GM12874 (cell line): ENCODE measurements at regions not wholly inside any gene's neighbourhood (a gene's known extent, or its start where the extent isn't known, plus 50 kb on each side); places are given as distances from the start of the nearest gene placed in this dataset.

Experiments used
- TF ChIP-seq, protein P1 (sequence below): IDR thresholded peaks from 2 replicates; pipeline ENCODE4 v1.5.1; 2011; ENCODE audit warnings: low read depth, mild to moderate bottlenecking, control low read depth, low read length, moderate library complexity; ENCODE audit not compliant: insufficient read depth

DNA sequence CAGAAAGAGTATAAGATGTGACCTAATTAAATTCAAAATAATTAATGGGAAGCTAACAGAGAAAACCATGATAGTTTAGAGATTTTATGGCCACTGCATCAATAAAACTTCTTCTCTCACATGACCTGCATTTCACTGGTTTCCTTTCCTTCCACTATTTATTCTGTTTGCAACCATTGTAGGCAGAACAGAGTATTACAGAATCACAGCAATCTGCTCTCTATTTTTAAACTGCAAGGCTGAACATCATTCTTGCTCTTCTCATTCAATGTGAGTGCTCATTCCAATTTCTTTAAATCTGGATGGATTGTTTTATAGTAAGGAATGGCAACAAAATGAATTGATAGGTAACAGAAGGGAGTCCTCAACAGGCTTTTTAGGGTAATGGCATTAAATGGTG lies 715.5 kb upstream of the RAB6C start:
- TF ChIP-seq, protein P1, sequence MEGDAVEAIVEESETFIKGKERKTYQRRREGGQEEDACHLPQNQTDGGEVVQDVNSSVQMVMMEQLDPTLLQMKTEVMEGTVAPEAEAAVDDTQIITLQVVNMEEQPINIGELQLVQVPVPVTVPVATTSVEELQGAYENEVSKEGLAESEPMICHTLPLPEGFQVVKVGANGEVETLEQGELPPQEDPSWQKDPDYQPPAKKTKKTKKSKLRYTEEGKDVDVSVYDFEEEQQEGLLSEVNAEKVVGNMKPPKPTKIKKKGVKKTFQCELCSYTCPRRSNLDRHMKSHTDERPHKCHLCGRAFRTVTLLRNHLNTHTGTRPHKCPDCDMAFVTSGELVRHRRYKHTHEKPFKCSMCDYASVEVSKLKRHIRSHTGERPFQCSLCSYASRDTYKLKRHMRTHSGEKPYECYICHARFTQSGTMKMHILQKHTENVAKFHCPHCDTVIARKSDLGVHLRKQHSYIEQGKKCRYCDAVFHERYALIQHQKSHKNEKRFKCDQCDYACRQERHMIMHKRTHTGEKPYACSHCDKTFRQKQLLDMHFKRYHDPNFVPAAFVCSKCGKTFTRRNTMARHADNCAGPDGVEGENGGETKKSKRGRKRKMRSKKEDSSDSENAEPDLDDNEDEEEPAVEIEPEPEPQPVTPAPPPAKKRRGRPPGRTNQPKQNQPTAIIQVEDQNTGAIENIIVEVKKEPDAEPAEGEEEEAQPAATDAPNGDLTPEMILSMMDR: no peak

DNA sequence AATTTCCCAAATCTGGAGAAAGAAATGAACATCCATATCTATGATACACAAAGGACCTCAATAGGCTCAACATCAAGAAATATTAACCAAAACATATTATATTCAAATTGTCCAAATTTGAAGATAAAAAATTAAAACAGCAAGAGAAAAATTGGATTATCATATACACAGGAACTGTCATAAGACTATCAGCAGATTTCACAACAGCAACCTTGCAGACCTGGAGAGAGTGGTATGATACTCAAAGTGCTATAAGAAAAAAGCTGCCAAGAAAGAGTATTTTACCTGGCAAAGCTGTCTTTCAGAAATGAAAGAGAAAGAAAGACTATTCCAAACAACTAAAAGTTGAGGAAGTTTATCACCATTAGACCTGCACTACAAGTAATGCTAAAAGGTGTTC lies 711.9 kb upstream of the RAB6C start:
- TF ChIP-seq, protein P1: no peak

DNA sequence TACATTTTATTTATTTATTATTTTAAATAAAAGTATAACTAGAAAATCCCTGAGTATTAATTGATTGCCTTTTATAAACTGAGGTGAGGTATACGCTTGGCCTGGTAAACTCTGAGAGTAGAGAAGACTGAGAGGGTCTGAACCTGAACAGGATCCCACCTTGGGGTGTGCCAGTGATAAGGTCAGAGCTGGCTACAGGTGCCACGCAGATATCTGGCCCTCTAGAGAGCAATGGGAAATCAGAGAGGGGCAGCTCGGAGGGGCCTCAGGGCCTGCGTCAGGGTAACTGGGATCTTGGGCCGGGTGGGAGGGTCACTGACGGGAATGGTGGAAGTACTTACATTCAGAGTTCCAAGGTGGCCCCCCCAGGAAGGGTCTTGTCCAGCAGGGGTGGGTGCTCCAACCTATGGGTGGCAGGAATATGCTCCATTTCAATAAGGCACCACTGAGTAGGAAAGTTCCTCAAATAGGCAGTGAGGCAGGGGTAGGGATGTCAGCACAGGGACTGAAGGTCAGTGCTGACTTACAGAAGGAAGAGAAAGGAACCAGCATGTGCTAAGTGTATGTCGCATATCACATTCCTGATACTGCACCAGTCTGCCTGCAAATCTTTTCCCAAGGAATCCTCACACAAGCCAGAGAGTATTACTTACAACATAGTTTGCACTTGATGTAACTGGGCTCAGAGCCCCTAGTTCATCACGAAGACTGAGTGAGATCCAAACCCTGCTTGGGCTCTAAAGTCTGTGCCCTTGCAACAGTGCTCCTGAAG lies 706.0 kb upstream of the RAB6C start:
- TF ChIP-seq, protein P1: no peak

DNA sequence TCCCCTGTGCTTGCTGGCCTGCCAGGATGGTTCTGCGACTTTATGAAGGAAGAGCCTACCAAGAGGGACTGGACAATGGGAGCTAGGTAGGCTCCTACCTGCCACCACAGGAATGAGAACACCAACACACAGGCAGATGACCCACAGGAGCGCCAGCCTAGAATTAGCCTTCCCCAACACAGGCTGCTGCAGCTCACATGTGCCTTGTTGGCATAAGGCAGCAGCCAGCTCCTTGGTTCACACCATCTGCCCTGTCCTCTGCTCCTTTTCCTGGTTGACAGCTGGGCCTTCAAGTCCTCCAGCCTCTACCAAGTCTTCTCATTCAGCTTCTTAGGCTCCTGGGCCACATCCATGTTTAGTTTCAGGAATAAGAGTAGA lies 705.4 kb upstream of the RAB6C start:
- TF ChIP-seq, protein P1: no peak

DNA sequence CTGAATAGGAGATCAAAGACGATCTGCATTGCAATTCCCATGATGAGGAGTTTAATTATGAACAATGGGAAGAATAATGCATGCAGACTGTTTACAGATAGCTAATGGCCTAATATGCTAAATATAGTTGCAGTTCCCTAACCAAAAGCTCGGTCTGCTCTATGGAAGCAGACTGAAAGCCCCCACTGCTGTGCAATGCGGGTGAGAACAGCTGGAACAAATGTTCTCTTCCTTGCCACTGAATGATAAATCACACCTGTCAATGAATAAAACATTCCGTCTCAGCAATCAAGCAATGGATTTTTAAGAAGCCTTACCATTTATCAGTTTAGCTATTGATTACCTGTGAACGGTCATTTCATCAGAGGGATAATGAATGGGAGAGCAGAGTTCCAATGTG lies 704.5 kb upstream of the RAB6C start:
- TF ChIP-seq, protein P1: no peak

DNA sequence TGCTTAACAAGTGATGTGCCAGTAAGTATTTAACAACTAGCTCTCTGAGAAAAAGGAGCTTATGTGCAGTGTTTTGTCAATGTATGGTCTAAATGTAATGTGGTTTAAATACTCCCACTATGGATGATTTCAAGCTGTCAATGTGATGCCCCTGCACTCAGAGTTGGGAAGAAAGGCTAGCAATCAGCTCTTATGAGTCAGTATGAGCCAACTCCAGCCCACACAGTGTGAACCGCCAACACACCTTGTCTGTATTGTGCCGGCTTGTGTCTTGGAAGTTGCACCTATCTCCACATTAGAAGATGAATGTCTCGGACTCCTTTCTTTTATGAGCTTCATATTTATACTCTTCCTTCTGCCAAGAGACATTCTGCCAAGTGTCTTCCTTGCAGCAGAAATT lies 703.8 kb upstream of the RAB6C start:
- TF ChIP-seq, protein P1: no peak

DNA sequence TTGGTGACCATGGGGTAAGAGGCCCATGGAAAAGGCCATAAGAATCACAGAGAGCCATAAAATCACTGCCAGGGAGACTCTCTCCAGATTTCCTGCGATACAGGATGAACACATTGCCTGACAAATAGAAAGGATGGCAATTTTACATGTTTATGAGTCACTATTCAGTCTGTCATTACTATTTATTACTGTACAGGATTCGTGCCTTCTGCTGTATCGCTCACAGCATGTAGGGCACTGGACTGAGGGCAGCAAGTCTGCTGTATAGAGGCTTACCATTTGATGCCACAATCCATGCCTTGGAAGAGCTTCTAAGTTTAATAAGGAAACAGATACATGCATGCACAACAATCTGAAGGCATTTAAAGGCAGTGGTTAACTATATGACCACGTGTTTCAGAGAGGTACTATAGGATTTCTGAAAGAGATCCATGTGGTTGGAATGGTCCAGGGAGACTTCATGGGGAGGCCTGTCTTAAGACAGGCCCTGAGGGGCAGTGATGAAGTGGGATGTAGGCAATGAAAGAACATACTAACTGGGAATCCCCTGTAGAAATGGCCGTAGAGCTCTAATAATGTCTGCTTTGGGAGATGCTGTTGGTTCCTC lies 702.4 kb upstream of the RAB6C start:
- TF ChIP-seq, protein P1: no peak
